ENCODE measurements at regions not wholly inside any gene's neighbourhood (a gene's known extent, or its start where the extent isn't known, plus 50 kb on each side); places are given as distances from the start of the nearest gene placed in this dataset.
"Not testable (repeated sequence)": the region's sequence is repeated elsewhere in the genome, so short reads cannot be mapped to it uniquely, and the experiment has no call there.

DNA sequence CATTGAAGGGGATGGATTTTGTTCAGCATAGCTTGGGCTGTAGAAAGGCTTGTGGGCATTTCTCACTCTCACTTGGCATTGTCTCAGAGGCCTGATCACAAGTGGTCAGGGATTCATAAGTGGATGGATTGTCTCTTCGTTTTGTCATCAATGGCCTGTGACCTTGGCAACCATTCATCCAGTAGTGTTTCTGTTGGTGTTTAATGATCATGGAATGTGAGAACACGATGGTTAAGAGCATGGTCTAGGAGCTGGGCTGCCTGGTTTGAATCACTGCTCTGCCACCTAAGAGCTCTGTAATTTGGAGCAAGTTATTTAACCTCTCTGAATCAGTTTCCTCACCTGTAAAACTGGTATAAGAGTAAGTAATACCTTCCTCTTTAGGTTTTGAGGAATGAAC is 430.1 kb upstream of the MEF2C start:
- peak; percentile 79 for DNase-seq

DNA sequence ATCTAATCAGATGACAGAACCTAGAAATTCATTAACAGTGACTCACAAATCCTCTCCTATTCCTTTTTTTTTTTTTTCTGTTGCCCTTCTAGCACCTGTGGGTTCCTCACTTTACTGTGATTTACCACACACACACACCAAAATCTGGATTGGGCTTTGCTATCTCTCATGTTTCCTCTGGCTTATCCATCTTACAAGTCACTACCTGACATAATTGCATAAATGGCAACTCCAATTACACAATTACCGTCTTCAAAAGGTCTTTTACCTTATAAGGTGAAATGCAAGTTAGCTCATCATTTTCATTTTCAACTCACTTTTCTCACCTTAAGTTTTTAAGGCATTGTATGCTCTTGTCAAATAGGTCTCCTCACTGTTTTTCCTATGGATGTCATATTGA is 426.3 kb upstream of the MEF2C start:
- no peak for DNase-seq

DNA sequence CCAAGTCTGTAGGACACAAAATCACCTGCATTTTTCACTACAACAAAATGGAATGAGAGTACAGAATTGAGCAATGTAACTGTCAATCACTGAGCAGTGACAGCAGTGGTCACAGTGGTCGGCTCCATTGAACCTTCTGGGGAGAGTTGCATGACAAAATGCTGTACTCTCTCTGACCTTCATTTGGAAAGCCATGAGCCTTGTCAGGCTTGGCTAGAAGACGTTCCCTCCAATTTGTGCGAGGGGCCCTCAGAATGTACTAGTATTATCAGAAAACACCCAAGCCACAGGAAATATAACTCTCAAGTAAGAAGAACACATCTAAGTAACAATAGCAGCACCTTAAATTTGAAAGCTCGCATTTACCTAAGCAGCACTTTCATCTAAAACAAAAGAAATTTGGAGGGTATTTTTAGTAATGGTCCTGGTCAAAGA is 425.6 kb upstream of the MEF2C start:
- no peak for DNase-seq

DNA sequence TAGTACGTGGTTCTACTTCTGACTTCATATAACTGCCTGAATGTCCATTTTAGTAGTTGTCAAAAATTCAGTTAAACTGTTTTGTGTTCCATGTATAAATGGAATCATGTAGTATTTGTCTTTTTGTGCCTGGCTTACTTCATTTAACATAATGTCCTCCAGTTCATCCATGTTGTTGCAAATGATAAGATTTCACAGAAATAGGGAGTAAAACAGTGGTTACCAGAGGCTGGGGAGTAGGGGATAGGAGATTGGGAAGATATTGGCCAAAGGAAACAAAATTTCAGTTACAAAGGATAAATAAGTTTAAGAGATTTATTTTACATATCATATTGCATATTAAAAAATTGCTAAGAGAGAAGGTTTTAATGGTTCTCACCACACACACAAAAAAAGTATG is 425.0 kb upstream of the MEF2C start:
- no peak for DNase-seq

DNA sequence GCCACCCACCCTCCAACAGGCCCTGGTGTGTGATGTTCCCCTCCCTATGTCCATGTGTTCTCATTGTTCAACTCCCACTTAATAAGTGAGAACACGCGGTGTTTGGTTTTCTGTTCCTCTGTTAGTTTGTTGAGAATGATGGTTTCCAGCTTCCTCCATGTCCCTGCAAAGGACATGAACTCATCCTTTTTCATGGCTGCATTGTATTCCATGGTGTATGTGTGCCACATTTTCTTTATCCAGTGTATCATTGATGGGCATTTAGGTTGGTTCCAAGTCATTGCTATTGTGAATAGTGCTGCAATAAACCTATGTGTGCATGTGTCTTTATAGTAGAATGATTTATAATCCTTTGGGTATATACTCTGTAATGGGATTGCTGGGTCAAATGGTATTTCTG is 424.2 kb upstream of the MEF2C start:
- DNase-seq = not testable (repeated sequence)

DNA sequence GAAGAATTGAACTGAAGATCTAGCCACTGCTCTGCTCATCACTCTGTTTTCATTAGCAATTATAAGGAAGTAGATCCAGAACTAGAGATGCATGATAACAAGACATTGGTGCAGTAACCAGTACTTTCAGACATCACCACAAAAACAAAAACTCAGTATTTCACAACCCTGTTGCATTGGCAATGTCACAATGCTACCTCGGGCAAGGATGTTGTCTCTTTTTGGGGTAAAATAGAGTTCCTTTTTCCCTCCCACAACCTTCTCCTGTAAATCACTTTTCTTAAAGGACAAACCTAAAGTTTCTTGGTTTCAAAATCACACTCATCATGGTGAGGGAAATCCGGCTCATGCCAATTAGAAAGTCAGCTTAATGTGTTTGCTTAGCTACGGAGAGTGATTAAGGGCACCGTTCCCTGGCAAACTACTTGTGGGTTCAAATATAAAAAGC is 420.1 kb upstream of the MEF2C start:
- DNase-seq = no peak

DNA sequence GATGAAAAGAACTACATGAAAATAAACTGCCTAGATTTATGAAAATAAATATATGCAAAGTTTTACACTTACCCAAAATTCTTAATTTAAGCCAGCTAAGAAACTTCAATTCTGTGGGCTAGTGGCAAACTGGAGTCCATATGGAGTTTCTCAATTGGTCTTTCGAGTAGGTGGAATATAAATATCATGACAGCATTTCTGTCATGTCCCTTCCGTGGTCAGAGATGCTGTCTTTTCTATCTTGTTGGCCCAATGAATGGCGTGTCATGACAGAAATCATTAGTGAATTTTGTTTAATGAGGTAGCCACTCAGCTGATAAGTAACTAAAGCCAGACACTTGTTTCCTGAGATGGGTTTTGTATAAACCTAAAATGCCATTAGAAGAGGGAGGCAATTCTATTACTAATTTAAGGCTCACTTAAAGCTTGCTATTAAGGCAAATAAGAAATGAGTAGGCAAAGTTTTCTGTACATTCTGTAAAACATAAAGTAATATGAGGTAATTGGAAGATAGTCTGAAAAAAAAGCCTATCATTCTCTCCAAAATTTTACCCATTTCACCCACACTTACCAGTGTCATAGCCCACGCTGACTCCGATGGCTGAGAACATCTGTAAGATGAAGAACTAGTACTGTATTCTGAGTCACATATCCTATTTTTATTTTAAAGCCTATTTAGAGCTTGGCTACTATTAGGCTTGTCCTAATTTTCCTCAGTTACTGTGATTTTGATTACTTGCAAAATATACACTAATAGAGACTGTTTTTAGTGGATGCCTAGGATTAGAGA is 419.3 kb upstream of the MEF2C start:
- DNase-seq = no peak

DNA sequence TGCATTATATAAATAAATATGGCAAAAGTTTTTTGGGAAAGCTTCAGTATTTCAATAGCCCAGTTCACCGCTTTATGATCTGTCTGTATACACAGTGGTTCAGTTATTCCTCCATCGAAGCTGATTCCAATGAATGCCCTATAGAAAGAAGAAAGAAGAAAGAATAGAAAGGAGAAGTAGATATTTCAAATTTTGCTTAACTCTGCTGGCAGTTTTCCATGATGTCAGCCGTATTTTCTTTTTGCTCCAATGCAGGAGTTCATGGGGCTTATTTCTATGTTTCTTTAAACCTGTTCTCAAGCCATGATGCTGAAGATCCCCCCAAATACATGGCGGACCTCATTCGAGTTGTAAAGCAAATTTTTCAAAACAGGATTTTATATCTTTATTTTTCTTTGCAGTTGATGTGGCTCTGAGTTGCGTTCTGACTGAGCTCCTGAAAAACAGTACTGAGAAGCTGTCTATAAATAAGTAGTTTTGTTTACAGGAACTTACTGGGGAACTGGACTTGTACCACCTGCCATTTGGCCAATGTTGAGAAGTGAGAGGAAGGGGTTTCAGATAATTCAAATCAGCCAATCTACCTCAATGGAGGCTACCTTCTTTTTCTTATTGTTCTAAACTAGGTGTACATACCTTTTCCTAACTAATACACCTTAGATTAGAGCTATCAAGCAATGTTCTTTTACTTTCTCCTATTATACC is 418.5 kb upstream of the MEF2C start:
- DNase-seq = no peak

DNA sequence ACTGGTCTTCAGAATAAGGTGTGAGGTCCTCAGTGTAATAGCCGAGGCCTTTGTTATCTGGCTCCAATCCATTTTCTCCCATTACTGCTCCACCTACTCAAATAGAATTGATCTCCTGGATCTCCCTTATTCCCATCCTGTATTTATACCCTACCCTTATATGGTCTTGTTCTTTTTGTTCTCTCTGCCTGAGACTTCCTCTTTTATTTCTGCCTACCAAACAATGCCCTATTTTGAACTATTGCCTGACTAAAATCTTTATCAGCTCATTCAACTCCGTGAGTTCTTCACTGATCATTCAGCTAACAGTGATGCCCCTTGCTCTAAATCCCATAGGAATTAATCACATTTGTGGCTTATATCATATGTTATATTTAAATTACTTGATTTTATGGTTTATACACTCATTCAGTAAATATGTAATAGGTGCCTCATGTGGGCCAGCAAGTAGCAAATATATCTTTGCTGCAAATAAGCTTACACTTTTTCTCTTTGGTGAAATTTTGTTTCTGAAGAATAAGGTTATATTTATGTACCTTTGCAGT is 417.5 kb upstream of the MEF2C start:
- DNase-seq = no peak

DNA sequence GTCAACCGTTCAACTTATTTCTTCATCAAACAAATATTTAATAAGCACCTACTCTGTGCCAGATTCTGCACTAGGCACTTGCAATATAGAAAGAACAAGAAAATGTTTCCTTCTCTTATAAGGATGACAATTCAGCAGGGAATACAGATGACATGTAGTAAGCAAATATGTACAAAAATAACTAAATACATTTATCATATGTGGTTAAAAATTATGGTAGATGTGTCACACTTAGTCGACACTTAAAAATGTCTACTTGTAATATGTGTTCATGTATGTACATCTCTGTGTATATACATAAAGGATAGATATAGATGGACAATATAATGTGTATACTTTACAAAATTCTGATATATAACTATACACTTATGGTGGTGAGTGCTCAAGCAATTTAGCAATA is 417.0 kb upstream of the MEF2C start:
- DNase-seq = no peak

DNA sequence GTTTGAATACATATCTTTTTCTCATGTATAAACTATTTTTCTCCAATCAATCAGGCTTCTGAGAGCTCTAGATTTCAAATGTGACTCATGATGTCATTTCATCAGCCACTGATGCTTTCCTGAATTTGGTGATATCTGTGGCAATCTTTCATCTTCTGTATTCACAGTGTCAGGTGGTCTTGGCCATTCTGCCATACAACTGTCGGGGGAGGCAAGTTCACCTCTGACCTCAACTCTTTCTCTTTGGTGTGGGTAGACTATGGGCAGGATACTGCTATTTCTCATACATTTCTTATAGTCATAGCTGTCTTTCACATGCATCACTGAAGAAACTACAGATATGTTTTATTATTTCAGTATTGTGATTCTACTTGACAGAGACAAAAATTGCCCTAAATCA is 414.1 kb upstream of the MEF2C start:
- DNase-seq = no peak

DNA sequence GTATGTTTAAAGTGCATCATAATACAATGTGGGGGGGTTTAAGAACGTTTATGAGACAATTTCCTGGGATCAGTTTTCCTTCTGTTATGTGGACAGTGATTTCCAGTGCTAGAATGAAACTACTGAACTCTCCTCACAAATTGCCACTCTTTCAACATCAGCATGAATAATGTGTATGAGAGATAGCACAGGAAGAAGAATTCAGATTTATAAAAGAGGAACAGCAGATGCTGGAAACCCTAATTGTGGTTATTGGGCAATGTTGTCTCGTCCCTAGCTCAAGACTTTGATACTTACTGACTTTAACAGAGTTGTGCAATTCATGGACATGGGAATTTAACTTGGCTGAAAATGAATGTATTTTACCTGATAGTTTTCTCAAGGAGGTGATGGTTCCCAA is 410.8 kb upstream of the MEF2C start:
- DNase-seq = no peak

DNA sequence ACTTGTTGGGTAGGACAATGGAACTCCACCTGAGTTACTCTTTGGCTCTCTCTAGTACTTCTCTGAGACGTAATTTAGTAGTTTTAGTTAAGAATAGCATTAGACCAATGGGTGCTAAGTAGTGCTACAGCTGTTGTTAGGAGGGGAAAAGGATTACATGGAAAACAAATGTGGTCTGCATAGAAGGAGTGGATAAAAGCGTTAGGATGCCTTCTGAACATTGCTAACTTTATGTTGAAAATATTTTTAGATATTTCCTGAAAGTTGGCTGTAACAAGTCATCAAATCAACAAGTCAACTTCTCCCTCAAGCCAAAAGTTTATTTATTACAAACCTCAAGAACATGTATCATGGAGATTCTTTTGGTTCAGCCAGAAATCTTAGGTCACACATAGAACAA is 409.5 kb upstream of the MEF2C start:
- DNase-seq = no peak

DNA sequence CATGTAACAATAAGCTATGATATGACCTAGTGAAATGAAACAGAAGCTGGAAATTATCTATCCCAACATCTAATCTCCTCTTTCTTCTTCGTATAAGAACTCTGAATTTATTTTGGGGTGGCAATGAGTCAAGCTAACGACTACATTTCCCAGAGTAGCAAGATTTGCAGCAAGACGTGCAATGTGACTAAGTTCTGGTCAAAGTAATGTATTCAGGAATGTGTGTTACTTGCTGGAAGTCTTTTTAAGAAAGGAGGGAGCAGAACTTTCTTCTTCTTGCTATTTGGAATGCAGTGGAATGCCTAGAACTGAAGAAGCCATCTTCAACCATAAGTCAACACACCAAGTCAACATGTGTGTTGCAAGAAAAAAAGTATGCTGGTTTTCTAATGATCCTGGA is 406.6 kb upstream of the MEF2C start:
- no peak for DNase-seq

DNA sequence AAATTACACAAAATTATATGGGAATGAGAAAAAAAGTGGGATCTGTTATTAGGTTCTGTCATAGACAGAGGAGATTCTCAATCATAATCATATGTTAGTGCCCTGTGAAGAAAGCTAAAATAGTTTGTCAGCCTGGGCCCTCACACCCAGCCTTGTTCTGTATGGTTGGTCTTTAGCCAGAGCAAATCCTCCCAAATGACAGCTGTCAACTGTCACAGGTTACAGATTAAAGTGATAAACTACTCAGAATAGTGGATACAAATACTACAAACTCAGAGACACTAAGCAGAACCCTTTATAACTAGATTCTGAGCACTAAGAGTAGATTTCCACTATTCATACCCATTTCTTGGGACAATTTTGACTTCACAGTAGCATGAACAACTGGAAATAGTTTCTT is 405.0 kb upstream of the MEF2C start:
- no peak for DNase-seq

DNA sequence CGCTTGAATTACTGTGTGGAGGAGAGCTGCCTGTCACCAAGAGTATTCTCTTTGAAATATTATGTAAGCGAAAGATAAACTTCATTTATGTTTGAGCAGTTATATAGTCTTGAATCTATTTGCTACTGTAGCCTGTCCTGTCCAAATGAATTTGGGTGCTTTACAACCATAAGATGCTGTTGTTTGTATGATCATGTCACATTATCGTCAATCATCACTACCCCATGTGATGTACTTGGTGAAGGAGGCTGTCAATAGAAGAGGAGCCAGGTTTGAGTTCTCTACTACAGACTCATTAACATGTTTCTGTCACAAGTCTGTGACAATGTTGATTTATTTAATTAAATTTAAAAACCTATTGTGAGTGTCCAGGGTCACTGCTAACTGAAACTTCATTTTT is 403.3 kb upstream of the MEF2C start:
- DNase-seq = no peak

DNA sequence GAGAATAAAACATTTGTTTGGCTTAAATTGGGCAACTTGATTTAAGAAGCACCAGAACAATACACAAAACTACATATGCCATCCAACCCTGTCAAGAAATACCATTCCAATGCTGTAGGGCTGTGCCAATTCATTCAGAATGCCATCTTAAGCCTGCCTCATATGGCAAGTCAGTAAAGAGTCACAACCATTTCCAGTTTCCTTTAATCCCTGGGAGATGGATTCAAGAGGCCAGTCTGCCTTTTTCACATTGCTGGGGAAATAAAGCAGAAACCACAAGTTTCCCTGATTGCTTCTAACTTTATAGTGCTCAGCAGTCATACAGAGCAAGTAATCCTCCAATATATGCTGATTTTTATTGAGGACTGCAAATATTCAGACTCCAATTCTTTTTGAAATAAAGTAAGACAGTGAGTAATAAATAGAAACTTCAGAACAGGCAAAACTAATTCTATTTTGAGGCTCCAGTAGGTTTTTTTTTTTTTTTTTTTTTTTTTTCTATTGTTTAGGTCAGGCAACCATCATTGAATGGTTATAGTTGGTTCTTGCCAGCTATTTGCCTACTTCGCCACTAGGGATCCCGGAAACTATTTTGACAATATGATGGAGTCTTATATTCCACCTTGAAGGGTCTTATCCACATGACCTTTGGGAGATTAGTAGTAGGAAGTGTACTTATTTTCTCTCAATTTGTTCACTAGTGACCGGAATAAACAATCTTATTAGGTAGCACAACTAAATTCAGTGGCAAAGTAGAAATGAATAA is 400.9 kb upstream of the MEF2C start:
- DNase-seq = no peak

DNA sequence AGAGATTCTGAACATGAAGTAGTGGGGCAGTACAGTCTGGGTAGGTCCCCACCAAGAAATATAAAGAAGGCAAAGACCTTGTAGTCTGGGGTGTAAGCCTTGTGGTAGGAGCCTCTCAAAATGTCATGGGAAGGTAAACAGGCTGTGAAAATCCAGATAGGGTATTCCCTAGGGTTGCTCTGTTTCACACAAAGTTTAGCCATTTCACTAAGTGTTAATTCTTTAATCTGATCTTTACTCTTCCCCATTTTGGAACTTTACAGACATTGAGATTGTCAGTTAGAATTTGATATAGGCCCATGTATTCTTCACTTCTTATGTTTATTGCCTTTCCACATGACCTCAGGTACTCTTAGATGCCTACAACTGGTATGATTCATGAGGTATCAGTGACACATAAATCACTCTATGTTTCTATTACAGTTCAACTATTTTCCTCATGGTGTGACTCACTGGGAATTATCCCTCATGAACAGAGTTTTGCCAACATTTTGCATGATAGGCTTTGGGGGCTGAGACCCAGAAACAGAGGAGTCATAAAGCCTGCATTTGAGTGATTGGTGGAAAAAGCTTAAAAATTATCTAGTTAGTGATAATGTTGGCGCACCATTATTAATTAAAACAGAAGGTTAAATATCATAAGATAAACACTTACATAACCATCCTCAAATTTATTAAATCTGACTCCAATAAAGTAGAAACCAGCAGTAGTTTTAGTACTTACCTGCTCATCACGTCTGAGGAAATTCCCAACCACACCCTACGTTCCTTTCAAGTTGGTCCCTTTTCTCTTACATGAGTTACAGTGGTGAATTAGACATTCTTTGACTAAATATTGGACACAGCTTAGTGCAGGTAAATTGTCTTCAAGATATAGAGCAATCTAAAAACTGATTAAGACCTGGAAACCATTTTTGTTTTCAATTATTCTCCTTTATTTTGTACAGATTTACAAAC is 399.8 kb upstream of the MEF2C start:
- no peak for DNase-seq

DNA sequence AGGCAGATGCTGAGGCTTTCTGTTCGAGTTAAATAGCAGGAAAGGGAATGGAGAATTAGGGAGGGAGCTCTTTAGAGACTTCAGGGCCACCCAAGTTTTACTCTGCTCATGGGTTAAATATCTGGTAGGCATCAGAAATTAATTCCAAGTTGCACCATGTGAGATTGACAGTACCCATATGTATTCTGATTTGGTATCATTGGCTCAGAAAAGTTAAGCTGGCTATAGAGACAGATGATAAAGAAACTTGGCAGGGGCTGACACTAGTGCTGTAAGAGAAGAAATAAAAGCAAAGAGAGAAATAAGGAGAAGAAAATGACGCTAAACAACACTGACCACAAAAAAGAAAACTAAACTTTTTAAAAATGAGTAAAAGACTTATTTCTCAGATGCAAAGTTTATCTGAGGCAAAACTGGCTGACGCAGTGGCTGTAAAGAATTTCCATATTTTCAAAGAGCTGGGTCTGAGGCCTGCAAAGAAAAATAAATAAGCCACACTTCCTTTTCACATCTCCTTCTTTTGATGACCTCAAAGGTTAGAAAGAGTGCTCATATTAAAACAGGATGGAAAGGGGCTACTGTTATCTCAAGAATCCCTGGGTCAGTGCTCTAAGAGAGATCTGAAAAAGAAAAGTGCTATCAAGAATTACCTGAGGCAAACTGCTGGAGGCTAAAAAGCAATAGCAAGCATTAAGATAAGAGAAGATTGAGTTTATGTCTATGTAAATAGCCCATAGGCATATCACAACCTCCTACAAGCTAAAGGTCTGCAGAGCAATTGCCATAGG is 399.0 kb upstream of the MEF2C start:
- DNase-seq = no peak

DNA sequence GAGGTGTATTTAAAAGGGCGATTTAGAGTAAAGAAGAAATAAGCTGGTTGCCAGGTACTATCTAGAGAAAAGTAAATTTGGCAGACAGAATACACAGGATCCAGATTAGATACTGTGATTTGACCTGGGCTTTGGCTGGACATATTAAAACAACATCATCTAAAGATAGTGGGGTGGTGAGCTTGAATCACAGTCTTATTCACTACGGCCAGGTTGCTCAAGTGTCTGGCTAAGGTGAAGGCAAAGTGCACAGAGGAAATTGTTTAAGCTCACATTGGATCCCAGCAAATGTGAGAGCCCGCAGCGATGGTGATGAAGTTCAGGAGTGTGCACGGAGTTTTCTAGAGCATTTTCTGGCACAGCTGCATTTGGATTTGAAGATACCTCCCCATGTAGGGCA is 398.2 kb upstream of the MEF2C start:
- no peak for DNase-seq

Data from NCI-H2029 treated with DMSO at 0.1 percent for 48 hours (cell line).